ENCODE measurements at regions not wholly inside any gene's neighbourhood (a gene's known extent, or its start where the extent isn't known, plus 50 kb on each side); places are given as distances from the start of the nearest gene placed in this dataset.
"Not testable (repeated sequence)": the region's sequence is repeated elsewhere in the genome, so short reads cannot be mapped to it uniquely, and the experiment has no call there.

DNA sequence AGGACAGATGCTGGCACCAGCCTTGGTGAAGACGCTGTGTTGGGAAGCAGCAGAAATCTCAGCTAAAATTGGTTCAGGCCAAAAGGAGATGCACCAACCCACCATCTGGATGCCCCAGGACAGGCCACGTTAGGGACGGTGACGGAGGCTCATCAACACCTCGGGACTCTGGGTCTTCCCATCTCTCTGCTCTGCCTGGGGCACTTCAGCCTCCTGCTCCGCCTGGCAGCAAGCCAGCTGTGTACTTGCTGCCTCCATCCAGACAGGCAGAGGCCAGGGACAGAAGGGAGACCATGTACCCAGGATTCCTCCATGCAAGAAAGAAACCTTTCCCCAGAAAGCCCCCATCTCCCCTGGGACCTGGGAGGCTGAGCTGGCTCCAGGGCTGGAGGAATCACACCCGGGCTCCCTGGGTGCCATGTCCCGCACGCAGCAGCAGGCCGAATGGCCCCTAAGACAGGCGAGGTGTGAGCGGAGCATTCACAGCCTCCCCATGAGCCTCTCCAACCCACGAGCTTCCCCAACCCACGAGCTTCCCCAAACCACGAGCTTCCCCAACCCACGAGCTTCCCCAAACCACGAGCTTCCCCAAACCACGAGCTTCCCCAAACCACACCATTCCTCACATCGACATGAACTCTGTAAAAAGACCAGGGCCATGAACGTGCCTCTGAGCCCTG is 274.5 kb downstream of the C16orf95 start:
- Mint-ChIP-seq H3K27me3 (peaks cover 0 to 10% (median 4%) of the 10 kb centered on the region in 5 donors), H3K36me3 (no peaks in the 10 kb centered on the region), H3K27ac (no peak overlapping the region), H3K4me3 (no peak overlapping the region), H3K9me3 (no peaks in the 10 kb centered on the region), H3K4me1 (peaks cover 0 to 2% (median 0%) of the 10 kb centered on the region in 4 donors)
- ATAC-seq = no peak
- POLR2A ChIA-PET = no interaction called here
- DNase-seq = peak in 1 of 10 donors; percentile 55

DNA sequence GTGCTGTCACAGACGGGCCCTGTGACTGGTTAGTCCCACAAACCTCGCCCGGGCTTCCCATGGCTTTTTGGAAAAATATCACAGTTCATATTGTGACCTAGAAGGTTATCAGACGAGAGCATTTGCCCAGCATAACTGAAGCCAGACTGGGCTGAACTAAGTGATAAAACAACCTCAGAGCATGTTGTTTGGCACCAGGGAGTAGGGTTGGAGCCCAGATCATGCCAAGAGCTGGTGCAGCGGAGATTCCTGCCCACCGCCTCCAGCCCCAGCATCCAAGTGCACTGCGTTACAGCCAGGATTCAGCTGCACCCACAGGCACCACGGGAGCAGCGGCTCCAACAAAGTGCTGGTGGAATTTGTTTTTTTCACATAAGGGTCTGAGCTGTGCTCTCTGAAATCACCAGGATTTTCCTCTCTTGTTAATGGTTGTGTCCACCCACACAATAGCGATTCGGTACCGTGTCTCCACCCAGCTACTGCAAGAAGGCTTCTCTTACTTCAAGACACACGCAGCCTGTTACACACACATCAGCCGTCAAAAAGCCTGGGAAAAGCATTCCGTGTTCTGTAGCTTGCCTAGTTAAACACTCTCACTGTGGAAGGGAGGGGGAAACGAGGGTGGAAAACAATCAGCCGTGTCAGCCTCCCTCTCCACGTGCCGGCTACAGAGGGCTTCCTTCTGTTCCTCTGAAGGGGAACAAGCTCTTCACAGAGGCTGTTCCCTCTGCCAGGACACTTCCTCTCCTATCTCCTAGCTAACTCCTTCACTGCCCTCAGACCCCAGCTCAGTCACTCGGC is 273.8 kb downstream of the C16orf95 start:
- no peaks in the 10 kb centered on the region for H3K9me3 Mint-ChIP-seq
- POLR2A ChIA-PET = no interaction called here
- no peak overlapping the region for H3K27ac Mint-ChIP-seq
- no peak overlapping the region for H3K4me3 Mint-ChIP-seq
- no peak for ATAC-seq
- peaks cover 0 to 10% (median 4%) of the 10 kb centered on the region in 5 donors for H3K27me3 Mint-ChIP-seq
- H3K4me1 Mint-ChIP-seq = peaks cover 0 to 2% (median 0%) of the 10 kb centered on the region in 4 donors
- DNase-seq = peak in 1 of 10 donors; percentile 16
- H3K36me3 Mint-ChIP-seq = no peaks in the 10 kb centered on the region

- POLR2A ChIA-PET = no interaction called here
- peaks cover 0 to 3% (median 0%) of the 10 kb centered on the region in 4 donors for H3K4me1 Mint-ChIP-seq
- no peaks in the 10 kb centered on the region for H3K36me3 Mint-ChIP-seq
- H3K27me3 Mint-ChIP-seq = peaks cover 0 to 10% (median 4%) of the 10 kb centered on the region in 5 donors
- DNase-seq = peak in 1 of 10 donors; percentile 32
- ATAC-seq = no peak
- H3K4me3 Mint-ChIP-seq = no peak overlapping the region
- no peaks in the 10 kb centered on the region for H3K9me3 Mint-ChIP-seq
- H3K27ac Mint-ChIP-seq = no peak overlapping the region
Observed at GRCh38 chr16:87044032-87044382, 273.2 kb downstream of the C16orf95 start.

DNA sequence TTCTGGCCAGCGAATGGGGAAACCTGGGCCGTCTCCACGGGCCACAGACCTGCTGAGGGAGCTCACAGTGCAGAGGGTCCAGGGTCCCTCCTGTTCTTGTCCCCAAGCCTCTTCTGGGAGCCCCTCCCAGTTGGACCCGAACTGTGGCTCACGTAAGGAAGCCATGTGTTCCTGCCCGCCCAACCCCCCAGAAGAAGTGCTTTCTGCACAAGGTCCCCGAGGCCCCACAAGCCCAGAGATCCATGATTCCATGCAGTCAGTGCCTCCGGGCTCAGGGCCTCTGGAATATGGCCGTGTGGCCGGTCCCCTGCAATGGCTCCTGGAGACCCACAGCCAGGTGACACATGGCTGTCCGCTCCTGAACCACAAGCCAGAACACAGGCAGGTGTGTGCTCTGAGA is 272.4 kb downstream of the C16orf95 start:
- peaks cover 0 to 4% (median 0%) of the 10 kb centered on the region in 4 donors for H3K4me1 Mint-ChIP-seq
- H3K27ac Mint-ChIP-seq = no peak overlapping the region
- no peak overlapping the region for H3K4me3 Mint-ChIP-seq
- H3K9me3 Mint-ChIP-seq = no peaks in the 10 kb centered on the region
- POLR2A ChIA-PET = no interaction called here
- no peaks in the 10 kb centered on the region for H3K36me3 Mint-ChIP-seq
- peak in 1 of 10 donors; percentile 43 for DNase-seq
- peaks cover 0 to 10% (median 4%) of the 10 kb centered on the region in 5 donors for H3K27me3 Mint-ChIP-seq
- ATAC-seq = no peak

GRCh38 chr16:87045466-87046216 is 271.6 kb downstream of the C16orf95 start:
- H3K27ac Mint-ChIP-seq = no peak overlapping the region
- no peak for ATAC-seq

DNA sequence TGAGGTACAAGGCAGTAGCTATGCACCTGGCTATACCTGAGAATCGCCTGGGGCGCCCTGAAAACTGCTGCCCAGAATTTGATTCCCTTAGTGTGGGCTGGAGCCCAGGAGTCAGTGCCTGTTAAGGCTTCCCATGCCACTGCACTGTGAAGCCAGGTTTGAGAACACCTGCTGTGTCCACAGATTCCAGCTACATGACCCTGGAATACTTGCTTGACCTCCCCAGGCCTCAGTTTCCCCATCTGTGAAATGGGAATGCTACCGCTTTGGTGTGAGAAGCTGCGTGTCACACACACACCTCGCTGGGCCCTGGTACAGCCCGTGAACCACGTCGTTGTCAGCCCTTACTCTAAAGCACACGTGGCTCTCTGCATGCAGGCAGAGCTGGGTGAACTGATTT is 271.0 kb downstream of the C16orf95 start:
- POLR2A ChIA-PET = no interaction called here
- no peak overlapping the region for H3K27ac Mint-ChIP-seq
- peak in 1 of 10 donors; percentile 15 for DNase-seq
- ATAC-seq = no peak
- no peaks in the 10 kb centered on the region for H3K9me3 Mint-ChIP-seq
- peaks cover 0 to 10% (median 4%) of the 10 kb centered on the region in 5 donors for H3K27me3 Mint-ChIP-seq
- H3K36me3 Mint-ChIP-seq = no peaks in the 10 kb centered on the region
- peaks cover 0 to 4% (median 0%) of the 10 kb centered on the region in 4 donors for H3K4me1 Mint-ChIP-seq
- no peak overlapping the region for H3K4me3 Mint-ChIP-seq

More at GRCh38 chr16:87045466-87046216, 271.6 kb downstream of the C16orf95 start:
- peaks cover 0 to 4% (median 0%) of the 10 kb centered on the region in 4 donors for H3K4me1 Mint-ChIP-seq
- H3K36me3 Mint-ChIP-seq = no peaks in the 10 kb centered on the region
- POLR2A ChIA-PET = no interaction called here
- peak in 1 of 10 donors; percentile 16 for DNase-seq
- no peaks in the 10 kb centered on the region for H3K9me3 Mint-ChIP-seq
- H3K27me3 Mint-ChIP-seq = peaks cover 0 to 10% (median 4%) of the 10 kb centered on the region in 5 donors
- H3K4me3 Mint-ChIP-seq = no peak overlapping the region

GRCh38 chr16:87047221-87048037 is 269.8 kb downstream of the C16orf95 start:
- DNase-seq = peak in 1 of 10 donors; percentile 13
- no peaks in the 10 kb centered on the region for H3K36me3 Mint-ChIP-seq
- peaks cover 0 to 10% (median 8%) of the 10 kb centered on the region in 5 donors for H3K27me3 Mint-ChIP-seq
- H3K9me3 Mint-ChIP-seq = no peaks in the 10 kb centered on the region
- H3K27ac Mint-ChIP-seq = no peak overlapping the region
- ATAC-seq = no peak
- POLR2A ChIA-PET = no interaction called here
- H3K4me3 Mint-ChIP-seq = no peak overlapping the region
- H3K4me1 Mint-ChIP-seq = peaks cover 0 to 2% (median 0%) of the 10 kb centered on the region in 4 donors

DNA sequence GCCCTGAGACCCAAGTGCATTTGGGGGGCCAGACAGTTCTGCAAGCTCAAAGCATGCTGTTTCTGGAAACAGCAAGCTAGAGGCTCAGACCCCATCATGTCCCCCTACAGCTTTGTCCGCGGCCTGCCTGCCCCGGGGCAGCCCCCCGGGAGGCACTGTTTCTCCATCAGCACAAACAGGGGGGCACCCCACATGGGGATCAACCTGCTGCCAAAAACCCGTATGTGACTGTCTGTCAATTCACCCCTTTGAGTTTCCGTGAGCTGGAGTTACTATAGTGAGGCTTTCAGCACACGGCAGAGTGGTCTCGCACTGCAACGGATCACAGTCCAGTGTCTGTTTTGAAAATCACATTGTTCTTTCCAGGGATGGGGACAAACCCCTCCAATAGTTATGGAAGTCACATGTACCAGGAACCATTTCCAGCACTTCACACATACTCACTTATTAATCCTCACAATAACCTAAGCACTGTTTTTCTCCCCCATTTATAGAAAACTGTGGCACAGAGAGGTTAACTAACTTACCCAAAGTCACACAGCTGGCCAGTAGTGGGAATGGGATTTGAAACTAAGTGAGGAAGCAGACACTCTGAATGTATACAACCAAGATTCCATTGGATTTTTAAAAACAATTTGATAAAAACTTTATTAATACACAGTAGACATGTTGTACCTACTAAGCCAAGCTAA is 269.0 kb downstream of the C16orf95 start:
- Mint-ChIP-seq H3K4me3 (no peak overlapping the region), H3K27ac (no peak overlapping the region), H3K36me3 (no peaks in the 10 kb centered on the region), H3K27me3 (peaks cover 0 to 12% (median 11%) of the 10 kb centered on the region in 5 donors), H3K4me1 (peaks cover 0 to 2% (median 0%) of the 10 kb centered on the region in 4 donors), H3K9me3 (no peaks in the 10 kb centered on the region)
- DNase-seq = peak in 1 of 10 donors; percentile 41
- no peak for ATAC-seq
- POLR2A ChIA-PET = no interaction called here

GRCh38 chr16:87048730-87049115 is 268.5 kb downstream of the C16orf95 start:
- H3K4me3 Mint-ChIP-seq = no peak overlapping the region
- DNase-seq = no peak
- H3K36me3 Mint-ChIP-seq = no peaks in the 10 kb centered on the region
- H3K27ac Mint-ChIP-seq = peak overlapping the region in 1 of 10 donors; percentile 74
- peaks cover 0 to under 1% (median 0%) of the 10 kb centered on the region in 9 donors for H3K9me3 Mint-ChIP-seq
- peaks cover 0 to 2% (median 0%) of the 10 kb centered on the region in 4 donors for H3K4me1 Mint-ChIP-seq
- POLR2A ChIA-PET = no interaction called here
- H3K27me3 Mint-ChIP-seq = peaks cover 4 to 13% (median 12%) of the 10 kb centered on the region in 5 donors
- no peak for ATAC-seq

DNA sequence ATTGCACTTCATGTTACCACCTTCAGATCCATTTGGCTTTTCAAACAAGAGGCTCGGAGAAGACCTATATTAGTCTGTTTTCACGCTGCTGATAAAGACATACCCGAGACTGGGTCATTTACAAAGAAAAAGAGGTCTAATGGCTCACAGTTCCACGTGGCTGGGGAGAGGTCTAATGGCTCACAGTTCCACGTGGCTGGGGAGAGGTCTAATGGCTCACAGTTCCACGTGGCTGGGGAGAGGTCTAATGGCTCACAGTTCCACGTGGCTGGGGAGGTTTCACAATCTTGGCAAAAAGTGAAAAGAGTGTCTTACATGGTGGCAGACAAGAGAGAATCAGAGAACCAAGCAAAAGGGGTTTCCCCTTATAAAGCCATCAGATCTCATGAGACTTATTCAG is 268.0 kb downstream of the C16orf95 start:
- H3K27ac Mint-ChIP-seq, POLR2A ChIA-PET, ATAC-seq, H3K36me3 Mint-ChIP-seq, DNase-seq, H3K9me3 Mint-ChIP-seq, H3K4me3 Mint-ChIP-seq, H3K4me1 Mint-ChIP-seq: not testable (repeated sequence)
- H3K27me3 Mint-ChIP-seq = peaks cover 9 to 17% (median 11%) of the 10 kb centered on the region in 5 donors

DNA sequence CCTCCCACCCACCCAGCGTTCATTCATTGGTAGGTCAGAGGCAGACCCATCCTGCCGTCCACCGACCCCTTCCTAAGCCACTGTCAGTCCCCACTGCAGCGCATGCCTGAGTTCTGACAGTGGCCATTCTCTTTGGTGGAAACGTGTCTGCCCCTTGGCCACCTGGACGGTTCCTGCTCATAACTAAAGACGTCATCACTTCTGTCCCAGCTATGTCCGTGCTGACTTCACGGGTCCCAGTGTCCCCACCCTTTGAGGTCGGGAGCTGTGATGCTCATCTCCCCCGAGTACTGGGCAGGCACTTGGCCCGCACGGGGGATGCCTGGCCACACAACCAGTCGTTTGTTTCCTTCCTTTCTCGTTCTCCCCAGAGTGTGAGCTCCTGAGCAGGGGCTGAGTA is 267.1 kb downstream of the C16orf95 start:
- peak in 1 of 10 donors; percentile 23 for DNase-seq

More for the DNA sequence above, 267.1 kb downstream of the C16orf95 start:
- Mint-ChIP-seq H3K9me3 (peaks cover 0 to 9% (median 5%) of the 10 kb centered on the region in 9 donors), H3K4me3 (no peak overlapping the region), H3K27ac (no peak overlapping the region), H3K4me1 (peaks cover 0 to 2% (median 0%) of the 10 kb centered on the region in 4 donors), H3K27me3 (peaks cover 14 to 26% (median 15%) of the 10 kb centered on the region in 5 donors), H3K36me3 (peaks cover 0 to 5% (median 3%) of the 10 kb centered on the region in 3 donors)
- no peak for ATAC-seq
- POLR2A ChIA-PET = no interaction called here
